Liver (tissue), 7 donors: ENCODE measurements at regions not wholly inside any gene's neighbourhood (a gene's known extent, or its start where the extent isn't known, plus 50 kb on each side); places are given as distances from the start of the nearest gene placed in this dataset.
"Not testable (repeated sequence)": the region's sequence is repeated elsewhere in the genome, so short reads cannot be mapped to it uniquely, and the experiment has no call there.

Experiments used
- DNase-seq: peaks from one replicate; pipeline ENCODE4 v3.0.0-alpha.2; 2017; ENCODE audit warnings: low spot score
- H3K27ac ChIP-seq, 2 donors: one replicate each; pipeline ENCODE4 v1.7.0; 2013; ENCODE audit warnings: inconsistent platforms in 2 of 2, low read length in 2 of 2, control low read depth in 1 of 2, low read depth in 1 of 2, mild to moderate bottlenecking in 1 of 2
- H3K27me3 ChIP-seq, 4 donors: one replicate each; pipeline versions ENCODE4 v1.6.1 to v1.7.0; 2013; ENCODE audit warnings: low read length in 3 of 4, inconsistent platforms in 1 of 4, mild to moderate bottlenecking in 1 of 4, moderate library complexity in 1 of 4; ENCODE audit not compliant: control insufficient read depth in 4 of 4, insufficient read depth in 4 of 4
- H3K36me3 ChIP-seq, 4 donors: one replicate each; pipeline versions ENCODE4 v1.6.1 to v1.7.0; 2013; ENCODE audit warnings: low read length in 3 of 4, mild to moderate bottlenecking in 3 of 4, low read depth in 1 of 4, moderate library complexity in 1 of 4; ENCODE audit not compliant: control insufficient read depth in 4 of 4, insufficient read depth in 3 of 4
- H3K4me1 ChIP-seq, 4 donors: one replicate each; pipeline versions ENCODE4 v1.6.1 to v1.7.0; 2013; ENCODE audit warnings: low read length in 3 of 4, mild to moderate bottlenecking in 3 of 4, moderate library complexity in 1 of 4; ENCODE audit not compliant: control insufficient read depth in 4 of 4, insufficient read depth in 4 of 4
- H3K4me3 ChIP-seq, 3 donors: one replicate each; pipeline versions ENCODE4 v1.6.1 to v1.7.0; 2013; ENCODE audit warnings: low read length in 3 of 3, control low read depth in 1 of 3, low read depth in 1 of 3, mild to moderate bottlenecking in 1 of 3
- H3K9ac ChIP-seq, 2 donors: one replicate each; pipeline ENCODE4 v1.7.0; 2013; ENCODE audit warnings: low read length in 2 of 2, mild to moderate bottlenecking in 2 of 2, moderate library complexity in 2 of 2, control low read depth in 1 of 2, low read depth in 1 of 2
- H3K9me3 ChIP-seq, 4 donors: one replicate each; pipeline versions ENCODE4 v1.6.1 to v1.7.0; 2013; ENCODE audit warnings: low read length in 3 of 4; ENCODE audit not compliant: control insufficient read depth in 4 of 4
- FOXA2 ChIP-seq: IDR thresholded peaks from 2 replicates; pipeline ENCODE4 v1.6.1; 2016; ENCODE audit warnings: antibody characterized with exemption
- GABPA ChIP-seq, 2 donors: IDR thresholded peaks in 1 of 2; conservative IDR thresholded peaks in 1 of 2; 2 replicates each; pipeline ENCODE4 v1.6.1; 2016; ENCODE audit warnings: antibody characterized with exemption in 2 of 2, mild to moderate bottlenecking in 1 of 2, moderate library complexity in 1 of 2
- NR2F2 ChIP-seq: IDR thresholded peaks from 2 replicates; pipeline ENCODE4 v1.6.1; 2016; ENCODE audit warnings: antibody characterized with exemption
- RAD21 ChIP-seq, 2 donors: IDR thresholded peaks; 2 replicates each; pipeline ENCODE4 v1.6.1; 2016; ENCODE audit warnings: antibody characterized with exemption in 2 of 2, mild to moderate bottlenecking in 2 of 2
- SP1 ChIP-seq: IDR thresholded peaks from 2 replicates; pipeline ENCODE4 v1.6.1; 2018; ENCODE audit warnings: antibody characterized with exemption, mild to moderate bottlenecking
- TAF1 ChIP-seq: conservative IDR thresholded peaks from 2 replicates; pipeline ENCODE4 v1.6.1; 2016; ENCODE audit warnings: antibody characterized with exemption, mild to moderate bottlenecking
- WGBS: extraction: QIAGEN DNeasy Blood & Tissue Kit; methylation state at CpG from one replicate; pipeline ENCODE4 v1.1.7; 2013; 5-methylcytosine and 5-hydroxymethylcytosine counted together
- TF ChIP-seq, protein P1 (sequence below): IDR thresholded peaks from 2 replicates; pipeline ENCODE4 v1.6.1; 2016; ENCODE audit warnings: antibody characterized with exemption
- TF ChIP-seq, protein P2 (sequence below): IDR thresholded peaks from 2 replicates; pipeline ENCODE4 v1.6.1; 2016; ENCODE audit warnings: antibody characterized with exemption
- donor health status: healthy.
- donor health status: healthy.
- donor health status: healthy.
- donor health status: healthy.

DNA sequence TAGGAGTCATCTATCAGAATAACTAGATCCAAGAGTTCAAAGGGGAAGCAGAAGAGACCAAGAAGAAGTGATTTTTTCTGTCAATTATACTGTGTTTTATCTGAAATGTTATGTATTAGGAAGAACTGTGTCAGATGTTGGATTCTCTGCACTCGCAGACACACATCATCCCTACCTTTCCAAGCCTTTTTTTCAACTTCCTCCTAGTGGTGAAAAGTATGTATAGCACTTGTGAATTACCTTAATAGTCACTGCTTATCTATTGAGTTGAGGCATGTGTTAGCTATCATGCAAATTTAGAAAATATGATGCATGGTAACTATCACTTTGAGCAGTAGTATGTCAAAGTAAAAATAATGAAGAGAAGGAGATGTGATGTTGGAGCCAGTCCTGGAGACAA, 1350.1 kb downstream of the KHDRBS2 start:
- not testable (repeated sequence) for H3K27ac ChIP-seq, H3K27me3 ChIP-seq, DNase-seq, H3K36me3 ChIP-seq, H3K4me3 ChIP-seq, H3K4me1 ChIP-seq, H3K9ac ChIP-seq, H3K9me3 ChIP-seq
- 41% methylated on average over 1 of the region's 1 CpG for WGBS

GRCh38 chr6:60919652-60920051, 1366.4 kb downstream of the KHDRBS2 start:
- H3K4me3 ChIP-seq, H3K36me3 ChIP-seq, H3K4me1 ChIP-seq, H3K9me3 ChIP-seq, DNase-seq, H3K27ac ChIP-seq, H3K9ac ChIP-seq, H3K27me3 ChIP-seq: not testable (repeated sequence)
- 77% methylated on average over 1 of the region's 1 CpG for WGBS

GRCh38 chr6:60903860-60904259, 1382.2 kb downstream of the KHDRBS2 start:
- H3K4me3 ChIP-seq, H3K27ac ChIP-seq, H3K36me3 ChIP-seq, DNase-seq, H3K9ac ChIP-seq, H3K4me1 ChIP-seq, H3K27me3 ChIP-seq, H3K9me3 ChIP-seq: not testable (repeated sequence)
- 80% methylated on average over 6 of the region's 6 CpGs for WGBS

DNA sequence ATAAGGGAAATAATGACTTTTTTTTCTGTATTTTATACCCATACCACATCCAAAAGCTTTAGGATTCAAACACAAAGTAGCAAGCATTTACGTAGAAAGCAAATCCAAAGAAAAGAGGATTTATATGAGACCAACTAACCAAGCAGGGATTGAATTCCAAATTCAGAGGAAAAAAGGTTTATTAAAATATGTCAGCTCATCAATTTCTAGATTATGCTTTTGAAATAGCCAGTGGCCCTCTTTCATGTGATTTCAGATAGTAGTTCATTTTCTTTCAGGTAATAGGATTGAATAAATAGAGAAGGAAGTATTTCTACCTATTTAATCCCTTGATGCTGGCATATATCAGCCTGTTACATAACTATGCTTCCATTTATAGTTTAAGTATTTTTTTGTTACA, 1392.7 kb downstream of the KHDRBS2 start:
- not testable (repeated sequence) for H3K4me3 ChIP-seq, H3K4me1 ChIP-seq, H3K9ac ChIP-seq, DNase-seq, H3K27ac ChIP-seq, H3K27me3 ChIP-seq, H3K36me3 ChIP-seq, H3K9me3 ChIP-seq
- 81% methylated on average over 1 of the region's 1 CpG for WGBS

- WGBS = 73% methylated on average over 1 of the region's 1 CpG
- no peaks in the 10 kb centered on the region for H3K36me3 ChIP-seq
- DNase-seq = no peak
These were observed 1394.4 kb downstream of the KHDRBS2 start for GRCh38 chr6:60891606-60892005.

GRCh38 chr6:60877396-60877795, 1408.6 kb downstream of the KHDRBS2 start:
- H3K36me3 ChIP-seq, H3K27me3 ChIP-seq, H3K4me3 ChIP-seq, H3K9ac ChIP-seq, DNase-seq, H3K9me3 ChIP-seq, H3K4me1 ChIP-seq, H3K27ac ChIP-seq: not testable (repeated sequence)
- WGBS = 40% methylated on average over 3 of the region's 3 CpGs

More at GRCh38 chr6:60891606-60892005, 1394.4 kb downstream of the KHDRBS2 start:
- Histone ChIP-seq H3K9ac (no peak overlapping the region), H3K9me3 (no peaks in the 10 kb centered on the region), H3K27me3 (no peaks in the 10 kb centered on the region), H3K27ac (no peak overlapping the region), H3K4me3 (no peak overlapping the region), H3K4me1 (no peaks in the 10 kb centered on the region)
- TF ChIP-seq FOXA2 (no peak), RAD21 (IDR thresholded peaks at IDR 0.05) (no peak), GABPA (IDR thresholded peaks at IDR 0.05 in 1 of 2, conservative IDR thresholded peaks at IDR 0.05 in 1 of 2) (no peak), SP1 (no peak), NR2F2 (no peak), TAF1 (no peak)
- TF ChIP-seq, protein P1, sequence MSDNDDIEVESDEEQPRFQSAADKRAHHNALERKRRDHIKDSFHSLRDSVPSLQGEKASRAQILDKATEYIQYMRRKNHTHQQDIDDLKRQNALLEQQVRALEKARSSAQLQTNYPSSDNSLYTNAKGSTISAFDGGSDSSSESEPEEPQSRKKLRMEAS = no peak
- TF ChIP-seq, protein P2, sequence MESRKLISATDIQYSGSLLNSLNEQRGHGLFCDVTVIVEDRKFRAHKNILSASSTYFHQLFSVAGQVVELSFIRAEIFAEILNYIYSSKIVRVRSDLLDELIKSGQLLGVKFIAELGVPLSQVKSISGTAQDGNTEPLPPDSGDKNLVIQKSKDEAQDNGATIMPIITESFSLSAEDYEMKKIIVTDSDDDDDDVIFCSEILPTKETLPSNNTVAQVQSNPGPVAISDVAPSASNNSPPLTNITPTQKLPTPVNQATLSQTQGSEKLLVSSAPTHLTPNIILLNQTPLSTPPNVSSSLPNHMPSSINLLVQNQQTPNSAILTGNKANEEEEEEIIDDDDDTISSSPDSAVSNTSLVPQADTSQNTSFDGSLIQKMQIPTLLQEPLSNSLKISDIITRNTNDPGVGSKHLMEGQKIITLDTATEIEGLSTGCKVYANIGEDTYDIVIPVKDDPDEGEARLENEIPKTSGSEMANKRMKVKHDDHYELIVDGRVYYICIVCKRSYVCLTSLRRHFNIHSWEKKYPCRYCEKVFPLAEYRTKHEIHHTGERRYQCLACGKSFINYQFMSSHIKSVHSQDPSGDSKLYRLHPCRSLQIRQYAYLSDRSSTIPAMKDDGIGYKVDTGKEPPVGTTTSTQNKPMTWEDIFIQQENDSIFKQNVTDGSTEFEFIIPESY = no peak

DNA sequence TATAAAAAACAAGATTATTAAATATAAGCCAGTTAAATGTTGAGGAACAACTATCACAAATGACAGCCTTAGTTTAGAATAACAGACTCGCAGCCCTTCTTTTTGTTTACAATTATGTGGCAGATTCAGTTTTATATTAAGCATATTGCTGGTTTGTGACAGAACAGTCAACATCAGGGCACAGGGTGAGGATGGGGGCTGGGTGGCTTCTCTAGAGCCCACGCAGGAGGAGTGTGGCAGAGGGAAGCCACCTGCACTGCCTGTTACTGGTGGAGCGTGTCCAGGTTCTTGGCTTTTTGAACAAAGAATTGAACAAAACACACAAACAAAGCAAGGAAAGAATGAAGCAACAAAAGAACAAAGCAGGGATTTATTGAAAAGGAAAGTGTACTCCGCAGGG, 1415.2 kb downstream of the KHDRBS2 start:
- not testable (repeated sequence) for H3K9me3 ChIP-seq, H3K27ac ChIP-seq, H3K27me3 ChIP-seq, H3K4me3 ChIP-seq, H3K4me1 ChIP-seq, H3K9ac ChIP-seq, DNase-seq, H3K36me3 ChIP-seq
- 79% methylated on average over 4 of the region's 4 CpGs for WGBS
